GM19043 (cell line): ENCODE measurements at regions not wholly inside any gene's neighbourhood (a gene's known extent, or its start where the extent isn't known, plus 50 kb on each side); places are given as distances from the start of the nearest gene placed in this dataset.
"Not testable (repeated sequence)": the region's sequence is repeated elsewhere in the genome, so short reads cannot be mapped to it uniquely, and the experiment has no call there.

Source experiments
- ATAC-seq: cut with Tn5 transposase; IDR thresholded peaks from one replicate; pipeline ENCODE4 v1.9.1; 2021; ENCODE audit warnings: low read depth; ENCODE audit not compliant: unreplicated experiment

GRCh38 chr9:30997291-30997690, 1387.2 kb upstream of the ACO1 start:
- no peak for ATAC-seq

DNA sequence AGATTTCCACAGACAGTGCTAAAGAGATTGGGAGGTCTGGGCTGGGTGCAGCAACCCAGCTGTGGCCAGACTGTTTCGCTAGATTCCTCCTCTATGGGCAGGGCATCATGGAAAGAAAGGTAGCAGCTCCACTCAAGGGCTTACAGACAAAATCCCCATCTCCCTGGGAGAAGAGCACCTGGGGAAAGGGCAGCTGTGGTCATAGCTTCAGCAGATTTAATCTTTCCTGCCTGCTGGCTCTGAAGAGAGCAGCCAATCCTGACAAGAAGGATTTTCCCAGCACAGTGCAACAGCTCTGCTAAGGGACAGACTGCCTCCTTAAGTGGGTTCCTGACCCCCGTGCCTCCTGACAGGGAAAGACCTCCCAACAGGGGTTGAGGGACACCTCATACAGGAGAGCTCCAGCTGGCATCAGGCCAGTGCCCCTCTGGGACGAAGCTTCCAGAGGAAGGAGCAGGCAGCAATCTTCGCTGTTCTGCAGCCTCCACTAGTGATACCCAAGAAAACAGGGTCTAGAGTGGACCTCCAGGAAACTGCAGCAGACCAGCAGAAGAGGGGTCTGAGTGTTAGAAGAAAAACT, 1379.3 kb upstream of the ACO1 start:
- ATAC-seq, result no peak

- no peak for ATAC-seq
Observed at GRCh38 chr9:31013371-31013770, 1371.1 kb upstream of the ACO1 start.

GRCh38 chr9:31023847-31024246, 1360.6 kb upstream of the ACO1 start:
- no peak for ATAC-seq

- no peak for ATAC-seq
Observed at GRCh38 chr9:31027678-31028077, 1356.8 kb upstream of the ACO1 start.

- ATAC-seq, result no peak
Observed at GRCh38 chr9:31028137-31028536, 1356.3 kb upstream of the ACO1 start.

DNA sequence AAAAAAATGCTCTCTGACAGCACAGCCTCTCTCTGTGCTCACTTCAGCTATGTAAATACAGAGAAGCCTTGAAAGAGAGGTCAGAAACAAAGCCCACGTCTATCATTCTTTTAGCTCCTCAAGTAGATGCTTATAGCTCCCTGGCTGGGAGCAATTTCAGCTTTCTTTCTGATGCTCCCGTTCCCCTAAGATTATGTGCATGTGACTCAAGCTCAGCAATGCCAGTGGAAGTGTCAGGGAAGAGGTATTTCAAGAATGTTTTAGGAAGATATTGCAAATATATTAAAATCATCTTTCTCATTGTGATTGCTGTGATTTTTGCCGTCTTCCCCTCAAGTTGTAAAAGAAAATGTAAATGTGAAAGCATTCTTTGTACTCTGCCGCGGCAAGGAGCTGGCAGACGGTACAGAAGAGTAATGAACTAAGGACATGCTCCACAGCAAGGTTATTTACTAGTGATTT, 1353.7 kb upstream of the ACO1 start:
- no peak for ATAC-seq

DNA sequence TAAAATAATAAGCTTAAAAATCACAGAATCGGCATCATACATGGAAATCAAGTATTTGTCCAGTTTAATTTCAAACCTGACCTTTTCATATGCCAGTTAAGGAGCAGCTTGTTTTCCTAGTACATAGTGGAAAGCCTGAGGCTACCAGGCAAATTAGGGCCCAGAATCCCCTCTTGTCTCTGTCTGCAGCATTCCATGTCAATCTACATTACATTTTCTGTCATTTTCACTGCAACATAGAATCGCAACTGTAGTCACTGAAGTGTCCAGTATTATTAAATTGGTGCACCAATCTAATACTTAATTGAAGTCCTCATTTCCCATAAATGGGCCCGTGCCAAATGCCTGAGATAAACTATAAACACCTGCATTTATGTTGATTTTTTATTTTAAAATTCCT, 1352.2 kb upstream of the ACO1 start:
- ATAC-seq, result no peak

GRCh38 chr9:31034311-31034710, 1350.1 kb upstream of the ACO1 start:
- no peak for ATAC-seq

DNA sequence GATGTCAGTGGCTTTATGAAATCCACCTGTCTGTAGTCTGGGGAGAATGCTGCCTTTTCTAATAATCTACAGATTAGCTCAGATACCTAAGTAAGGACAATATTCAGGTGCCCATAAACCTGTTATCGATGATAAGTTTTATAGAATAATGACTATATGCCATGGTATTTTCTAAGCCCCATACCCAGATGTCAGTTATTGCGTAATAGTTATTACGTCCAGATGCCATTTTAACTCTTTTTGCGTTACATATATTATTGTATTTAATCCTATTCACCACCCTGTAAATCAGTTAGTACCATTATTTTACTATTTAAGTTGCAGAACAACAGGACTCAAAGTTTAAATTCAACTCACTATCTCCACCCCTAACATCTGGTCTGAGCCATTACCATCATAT, 1343.9 kb upstream of the ACO1 start:
- ATAC-seq, result no peak

GRCh38 chr9:31045810-31046209, 1338.6 kb upstream of the ACO1 start:
- no peak for ATAC-seq

- ATAC-seq, result not testable (repeated sequence)
Observed at GRCh38 chr9:31061592-31061991, 1322.9 kb upstream of the ACO1 start.

DNA sequence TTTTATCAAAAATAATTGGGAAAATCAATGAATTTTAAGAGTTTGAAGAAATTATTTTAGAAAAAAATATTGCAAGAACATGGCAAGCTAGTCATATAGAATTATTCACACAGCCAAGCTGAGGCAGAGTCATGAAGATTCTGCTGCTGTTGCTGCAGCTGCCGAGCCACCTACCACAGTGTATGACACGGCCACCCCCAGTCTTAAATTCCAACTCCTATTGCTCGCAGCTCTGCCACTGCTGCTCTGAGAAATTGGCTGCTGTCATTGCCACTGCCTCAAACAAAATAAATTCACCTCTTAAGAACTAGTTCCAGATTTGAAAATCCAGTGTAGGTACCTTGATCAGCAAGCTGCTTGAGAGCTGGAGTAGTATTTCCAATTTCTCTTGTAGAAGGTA, 1318.8 kb upstream of the ACO1 start:
- no peak for ATAC-seq

DNA sequence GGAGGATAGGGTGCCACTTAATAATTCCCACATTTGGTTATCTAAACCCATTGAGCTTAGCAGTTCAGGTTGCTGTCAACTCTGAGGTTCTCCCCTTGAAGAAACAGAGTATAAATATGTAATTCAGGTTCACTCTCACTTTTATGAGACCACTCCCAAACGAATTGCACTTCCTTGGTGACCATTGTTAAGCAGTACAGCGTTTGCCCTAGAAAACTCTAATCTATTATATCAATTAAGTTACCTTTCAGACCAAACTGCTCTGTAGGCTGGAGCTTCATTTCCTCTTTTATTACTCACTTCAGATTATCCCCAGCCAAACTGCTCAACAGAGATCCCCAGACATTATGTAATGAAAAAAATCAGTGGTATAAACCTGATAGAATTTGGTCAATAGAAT, 1317.0 kb upstream of the ACO1 start:
- ATAC-seq, result no peak

GRCh38 chr9:31071606-31072286, 1312.7 kb upstream of the ACO1 start:
- ATAC-seq, result no peak

- ATAC-seq, result no peak
Observed at GRCh38 chr9:31078175-31078574, 1306.3 kb upstream of the ACO1 start.

GRCh38 chr9:31084350-31084749, 1300.1 kb upstream of the ACO1 start:
- no peak for ATAC-seq

DNA sequence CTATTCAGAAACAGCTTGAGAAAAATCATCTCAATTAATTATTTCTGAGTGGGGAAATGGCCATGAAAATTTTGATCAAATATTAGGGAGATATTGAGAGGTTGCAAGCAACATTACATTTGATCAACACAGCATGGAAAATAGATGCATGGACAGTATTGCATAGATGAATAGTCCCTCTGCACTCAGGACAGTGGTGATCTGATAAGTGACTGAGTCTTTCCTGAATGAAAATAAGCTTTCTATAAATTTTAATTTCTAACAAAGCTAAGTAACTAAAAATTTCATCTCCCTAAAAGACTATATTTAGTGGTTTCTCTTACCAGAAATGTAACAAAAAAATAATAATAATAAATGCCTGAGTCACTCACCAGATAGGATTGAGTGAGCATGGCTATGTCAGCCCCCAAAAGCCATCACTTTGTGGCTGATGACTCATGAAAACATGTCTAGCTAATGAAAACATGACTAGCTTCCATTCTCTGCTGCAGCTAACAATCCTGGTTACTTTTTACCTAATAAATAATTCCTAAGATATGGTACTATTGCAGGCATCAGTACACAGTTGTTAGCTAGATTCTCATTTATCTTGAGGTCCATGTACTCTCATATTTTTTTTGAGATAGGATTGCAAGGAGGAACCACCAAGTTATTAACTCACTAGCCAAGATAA, 1294.8 kb upstream of the ACO1 start:
- no peak for ATAC-seq

- no peak for ATAC-seq
Observed at GRCh38 chr9:31100311-31100710, 1284.1 kb upstream of the ACO1 start.

GRCh38 chr9:31103836-31104235, 1280.6 kb upstream of the ACO1 start:
- ATAC-seq, result no peak

GRCh38 chr9:31104249-31104648, 1280.2 kb upstream of the ACO1 start:
- no peak for ATAC-seq

GRCh38 chr9:31112491-31112890, 1272.0 kb upstream of the ACO1 start:
- ATAC-seq, result no peak
